A549 (cell line): ENCODE measurements at regions not wholly inside any gene's neighbourhood (a gene's known extent, or its start where the extent isn't known, plus 50 kb on each side); places are given as distances from the start of the nearest gene placed in this dataset.

Experiments used
- ATAC-seq, 2 experiments: fragments of 200-7000 bp in 1 of 2; fragments of >200 bp in 1 of 2; cut with Nextera tagmentation in 1 of 2; cut with Tn5 transposase in 1 of 2; 3 replicates each; pipeline versions ENCODE4 v1.8.0 to v1.9.1; 2018 to 2020; ENCODE audit warnings: mild to moderate bottlenecking in 1 of 2, moderate library complexity in 1 of 2
- CTCF ChIA-PET: fragments of 300-600 bp; sonication (Branson Sonifier 250); formaldehyde crosslinking; extraction: SDS; loops from one replicate; lab custom pipeline; 2021; ENCODE audit warnings: antibody characterized with exemption, inconsistent platforms; lab: Yijun Ruan, JAX
- POLR2A ChIA-PET: fragments of 350-600 bp; formaldehyde crosslinking; extraction: SDS; loops from one replicate; lab custom pipeline; 2021; ENCODE audit warnings: antibody characterized with exemption, inconsistent platforms; lab: Yijun Ruan, JAX
- DNase-seq, 2 experiments: peaks; one replicate each; pipeline versions ENCODE4 v3.0.0 to v3.0.0-alpha.2; 2011 to 2016; ENCODE audit warnings: low read depth in 1 of 2, low spot score in 1 of 2
- FAIRE-seq: peaks from 2 replicates; lab custom pipeline; 2011; peaks lifted over from hg19 to GRCh38; lab: Jason Lieb, UNC
- H3K27ac ChIP-seq, 2 experiments: fragments of >200 bp; sonication (Bioruptor Twin); formaldehyde crosslinking; 3 replicates each; pipeline ENCODE4 v1.5.1; 2016 to 2017
- H3K4me1 ChIP-seq: fragments of >200 bp; sonication (Bioruptor Twin); formaldehyde crosslinking; 3 replicates; pipeline ENCODE4 v1.6.1; 2016
- H3K4me2 ChIP-seq: fragments of >200 bp; sonication (Bioruptor Twin); formaldehyde crosslinking; 3 replicates; pipeline ENCODE4 v1.6.1; 2016
- H3K4me3 ChIP-seq: fragments of >200 bp; sonication (Bioruptor Twin); formaldehyde crosslinking; 3 replicates; pipeline ENCODE4 v1.5.1; 2016
- H3K9me3 ChIP-seq: fragments of >200 bp; sonication (Bioruptor Twin); formaldehyde crosslinking; 3 replicates; pipeline ENCODE4 v1.6.1; 2016
- ATOH8 ChIP-seq: fragments of 250-450 bp; sonication (Bioruptor Pico); IDR thresholded peaks from 2 replicates; pipeline ENCODE4 v1.5.0; 2020; ENCODE audit warnings: low read depth, mild to moderate bottlenecking, moderate library complexity
- BHLHE40 ChIP-seq: IDR thresholded peaks from 2 replicates; pipeline ENCODE4 v1.6.1; 2012; ENCODE audit warnings: low read depth, low read length, inconsistent platforms
- CBX2 ChIP-seq: fragments of 200-600 bp; sonication (generic); IDR thresholded peaks from 2 replicates; pipeline ENCODE4 v1.6.1; 2016; ENCODE audit warnings: low read depth, mild to moderate bottlenecking, borderline replicate concordance
- CEBPB ChIP-seq, 2 experiments: fragments of >200 bp in 1 of 2; sonication (Bioruptor Twin) in 1 of 2; formaldehyde crosslinking in 1 of 2; IDR thresholded peaks; 2 replicates each; pipeline ENCODE4 v1.6.1; 2012 to 2016
- CTCF ChIP-seq: fragments of >200 bp; sonication (Bioruptor Twin); formaldehyde crosslinking; IDR thresholded peaks from 3 replicates; pipeline ENCODE4 v1.5.1; 2016
- ELK1 ChIP-seq: fragments of 150-350 bp; IDR thresholded peaks from 2 replicates; pipeline ENCODE4 v1.6.1; 2014; ENCODE audit warnings: low read depth, mild to moderate bottlenecking, low read length
- HDAC2 ChIP-seq: fragments of 200-600 bp; sonication (generic); IDR thresholded peaks from 2 replicates; pipeline ENCODE4 v1.6.1; 2016
- HMGXB4 ChIP-seq: fragments of 250-450 bp; sonication (Bioruptor Pico); IDR thresholded peaks from 2 replicates; pipeline ENCODE4 v1.5.0; 2021; ENCODE audit warnings: mild to moderate bottlenecking, moderate library complexity, borderline replicate concordance
- HOXB13 ChIP-seq: fragments of 250-450 bp; sonication (Bioruptor Pico); IDR thresholded peaks from 2 replicates; pipeline ENCODE4 v1.5.0; 2020; ENCODE audit warnings: low read depth, mild to moderate bottlenecking, moderate library complexity
- HOXB5 ChIP-seq: fragments of 250-450 bp; sonication (Bioruptor Pico); IDR thresholded peaks from 2 replicates; pipeline ENCODE4 v1.5.0; 2020; ENCODE audit warnings: mild to moderate bottlenecking, moderate library complexity
- JUN ChIP-seq, 2 experiments: fragments of >200 bp; sonication (Bioruptor Twin); formaldehyde crosslinking; IDR thresholded peaks; 2 replicates in 1 of 2; 3 replicates in 1 of 2; pipeline ENCODE4 v1.6.1; 2016 to 2017
- MAX ChIP-seq: IDR thresholded peaks from 2 replicates; pipeline ENCODE4 v1.6.1; 2012
- POLR2A ChIP-seq: IDR thresholded peaks from 2 replicates; pipeline ENCODE4 v1.6.1; 2012; ENCODE audit warnings: mild to moderate bottlenecking, low read length
- RFX5 ChIP-seq: fragments of 450-650 bp; IDR thresholded peaks from 2 replicates; pipeline ENCODE4 v1.7.1; 2014; ENCODE audit warnings: antibody characterized with exemption, mild to moderate bottlenecking, moderate library complexity
- RNF2 ChIP-seq: fragments of 200-600 bp; sonication (generic); IDR thresholded peaks from 2 replicates; pipeline ENCODE4 v1.6.1; 2016; ENCODE audit warnings: low read depth, mild to moderate bottlenecking, antibody characterized with exemption, moderate library complexity, borderline replicate concordance
- SREBF2 ChIP-seq: fragments of 450-650 bp; IDR thresholded peaks from 2 replicates; pipeline ENCODE4 v1.6.1; 2014; ENCODE audit warnings: mild to moderate bottlenecking, moderate library complexity
- TP53 ChIP-seq: fragments of 250-450 bp; sonication (Bioruptor Pico); IDR thresholded peaks from 2 replicates; pipeline ENCODE4 v1.5.0; 2021; ENCODE audit warnings: mild to moderate bottlenecking, moderate library complexity
- USF2 ChIP-seq: fragments of 450-650 bp; IDR thresholded peaks from 2 replicates; pipeline ENCODE4 v1.6.1; 2014; ENCODE audit warnings: antibody characterized with exemption
- WGBS: methylation state at CpG from one replicate; pipeline ENCODE4 v1.1.6; 2017; ENCODE audit errors: missing lambda C conversion rate; 5-methylcytosine and 5-hydroxymethylcytosine counted together

- no peak for TF ChIP-seq ATOH8
Observed at GRCh38 chr14:94844593-94845152, 74.8 kb upstream of the GSC start (continued).

GRCh38 chr14:94840467-94840866, 70.6 kb upstream of the GSC start:
- ChIA-PET POLR2A (no interaction called here), CTCF (interaction anchor here (0.6 to 1.2 kb wide), 3 partner anchors 9 to 37 kb away, joined by 3 to 5 read pairs (median 3); no protein-coding TSS in a partner anchor)
- TF ChIP-seq RFX5 (no peak), POLR2A (no peak), HOXB13 (CRISPR knock-in tag) (no peak), BHLHE40 (no peak), CEBPB (IDR thresholded peaks at IDR 0.05) (no peak), JUN (IDR thresholded peaks at IDR 0.05) (no peak), CTCF (no peak), TP53 (CRISPR knock-in tag) (no peak), CBX2 (no peak), USF2 (no peak), ELK1 (no peak), RNF2 (no peak), HOXB5 (CRISPR knock-in tag) (no peak), MAX (no peak), SREBF2 (no peak), HMGXB4 (no peak)
- FAIRE-seq (no peak), DNase-seq (no peak), ATAC-seq (no peak)
- H3K27ac ChIP-seq = no peak overlapping the region
- H3K4me3 ChIP-seq = no peak overlapping the region
- H3K9me3 ChIP-seq = no peaks in the 10 kb centered on the region
- H3K4me2 ChIP-seq = no peak overlapping the region
- 64% methylated on average over 6 of the region's 6 CpGs for WGBS
- H3K4me1 ChIP-seq = no peaks in the 10 kb centered on the region

GRCh38 chr14:94839348-94839747, 69.4 kb upstream of the GSC start:
- FAIRE-seq (no peak), DNase-seq (no peak), ATAC-seq (no peak)
- ChIA-PET POLR2A (no interaction called here), CTCF (interaction anchor here (1.2 kb wide), 1 partner anchor 8 kb away, joined by 5 read pairs; no protein-coding TSS in a partner anchor)
- Histone ChIP-seq H3K4me1 (no peaks in the 10 kb centered on the region), H3K9me3 (no peaks in the 10 kb centered on the region), H3K4me2 (no peak overlapping the region), H3K27ac (no peak overlapping the region), H3K4me3 (no peak overlapping the region)
- TF ChIP-seq HDAC2 (no peak), JUN (IDR thresholded peaks at IDR 0.05) (no peak), CTCF (no peak)
- 23% methylated on average over 4 of the region's 4 CpGs for WGBS
